HepG2 (cell line): ENCODE measurements at regions not wholly inside any gene's neighbourhood (a gene's known extent, or its start where the extent isn't known, plus 50 kb on each side); places are given as distances from the start of the nearest gene placed in this dataset.

Source experiments
- ATF6 ChIP-seq: sonication (generic); formaldehyde crosslinking; conservative IDR thresholded peaks from 2 replicates; pipeline ENCODE4 v1.4.0; 2020; ENCODE audit warnings: missing genetic modification reagents
- EZH2 ChIP-seq: conservative IDR thresholded peaks from 2 replicates; pipeline ENCODE4 v1.6.1; 2012; ENCODE audit warnings: mild to moderate bottlenecking, low read depth, low read length, moderate library complexity
- FOXK2 ChIP-seq: fragments of 450-650 bp; IDR thresholded peaks from 2 replicates; pipeline ENCODE4 v1.6.1; 2016
- MXI1 ChIP-seq: IDR thresholded peaks from 3 replicates; pipeline ENCODE4 v1.6.1; 2012; ENCODE audit warnings: low read depth, low read length, inconsistent platforms, borderline replicate concordance
- RFX5 ChIP-seq: IDR thresholded peaks from 2 replicates; pipeline ENCODE4 v1.6.1; 2011; ENCODE audit warnings: low read depth, low read length, improper control_type of control experiment
- ZNF235 ChIP-seq: sonication (generic); formaldehyde crosslinking; IDR thresholded peaks from 2 replicates; pipeline ENCODE4 v1.8.1; 2023; ENCODE audit warnings: mild to moderate bottlenecking, missing genetic modification reagents, borderline replicate concordance
- TF ChIP-seq, protein P1 (sequence below): sonication (generic); formaldehyde crosslinking; IDR thresholded peaks from 2 replicates; pipeline ENCODE4 v1.4.0; 2020; ENCODE audit warnings: missing genetic modification reagents
- TF ChIP-seq, protein P2 (sequence below): sonication (generic); formaldehyde crosslinking; IDR thresholded peaks from 2 replicates; pipeline ENCODE4 v1.5.0; 2020; ENCODE audit warnings: mild to moderate bottlenecking, missing genetic modification reagents, moderate library complexity

DNA sequence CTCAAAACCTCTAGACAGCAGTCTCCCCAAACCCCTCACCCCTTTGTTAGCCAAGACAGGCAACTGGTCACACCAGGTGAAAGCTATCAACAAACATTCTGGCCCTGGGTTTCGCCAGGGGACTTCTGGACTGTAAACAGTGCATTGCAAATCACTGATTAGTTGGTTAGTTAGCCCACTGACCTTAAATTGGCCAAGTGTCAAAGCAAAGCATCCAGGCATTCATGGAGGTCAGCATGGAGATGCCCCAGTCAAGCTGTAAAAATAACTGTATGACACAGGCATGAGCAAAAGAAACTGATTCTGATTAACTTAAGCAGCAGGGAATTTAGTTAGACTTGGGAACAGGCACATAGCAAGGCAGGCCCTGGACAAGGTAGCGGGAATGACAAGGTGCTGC is 156.0 kb upstream of the TTC29 start:
- no peak for TF ChIP-seq RFX5
- TF ChIP-seq, protein P1, sequence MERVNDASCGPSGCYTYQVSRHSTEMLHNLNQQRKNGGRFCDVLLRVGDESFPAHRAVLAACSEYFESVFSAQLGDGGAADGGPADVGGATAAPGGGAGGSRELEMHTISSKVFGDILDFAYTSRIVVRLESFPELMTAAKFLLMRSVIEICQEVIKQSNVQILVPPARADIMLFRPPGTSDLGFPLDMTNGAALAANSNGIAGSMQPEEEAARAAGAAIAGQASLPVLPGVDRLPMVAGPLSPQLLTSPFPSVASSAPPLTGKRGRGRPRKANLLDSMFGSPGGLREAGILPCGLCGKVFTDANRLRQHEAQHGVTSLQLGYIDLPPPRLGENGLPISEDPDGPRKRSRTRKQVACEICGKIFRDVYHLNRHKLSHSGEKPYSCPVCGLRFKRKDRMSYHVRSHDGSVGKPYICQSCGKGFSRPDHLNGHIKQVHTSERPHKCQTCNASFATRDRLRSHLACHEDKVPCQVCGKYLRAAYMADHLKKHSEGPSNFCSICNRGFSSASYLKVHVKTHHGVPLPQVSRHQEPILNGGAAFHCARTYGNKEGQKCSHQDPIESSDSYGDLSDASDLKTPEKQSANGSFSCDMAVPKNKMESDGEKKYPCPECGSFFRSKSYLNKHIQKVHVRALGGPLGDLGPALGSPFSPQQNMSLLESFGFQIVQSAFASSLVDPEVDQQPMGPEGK (CRISPR knock-in tag): no peak
- no peak for TF ChIP-seq ZNF235 (CRISPR knock-in tag)
- no peak for TF ChIP-seq MXI1
- TF ChIP-seq ATF6 (CRISPR knock-in tag): no peak
- TF ChIP-seq EZH2: no peak
- no peak for TF ChIP-seq FOXK2
- TF ChIP-seq, protein P2, sequence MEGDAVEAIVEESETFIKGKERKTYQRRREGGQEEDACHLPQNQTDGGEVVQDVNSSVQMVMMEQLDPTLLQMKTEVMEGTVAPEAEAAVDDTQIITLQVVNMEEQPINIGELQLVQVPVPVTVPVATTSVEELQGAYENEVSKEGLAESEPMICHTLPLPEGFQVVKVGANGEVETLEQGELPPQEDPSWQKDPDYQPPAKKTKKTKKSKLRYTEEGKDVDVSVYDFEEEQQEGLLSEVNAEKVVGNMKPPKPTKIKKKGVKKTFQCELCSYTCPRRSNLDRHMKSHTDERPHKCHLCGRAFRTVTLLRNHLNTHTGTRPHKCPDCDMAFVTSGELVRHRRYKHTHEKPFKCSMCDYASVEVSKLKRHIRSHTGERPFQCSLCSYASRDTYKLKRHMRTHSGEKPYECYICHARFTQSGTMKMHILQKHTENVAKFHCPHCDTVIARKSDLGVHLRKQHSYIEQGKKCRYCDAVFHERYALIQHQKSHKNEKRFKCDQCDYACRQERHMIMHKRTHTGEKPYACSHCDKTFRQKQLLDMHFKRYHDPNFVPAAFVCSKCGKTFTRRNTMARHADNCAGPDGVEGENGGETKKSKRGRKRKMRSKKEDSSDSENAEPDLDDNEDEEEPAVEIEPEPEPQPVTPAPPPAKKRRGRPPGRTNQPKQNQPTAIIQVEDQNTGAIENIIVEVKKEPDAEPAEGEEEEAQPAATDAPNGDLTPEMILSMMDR (CRISPR knock-in tag): no peak
